T-helper 1 cell treated with Interleukin-12 subunit alpha and Interleukin-12 subunit beta and Interleukin-4 antibody, amounts not matched to agents 30 μg/mL and 1 μg/mL, for 36 hours (primary cell): ENCODE measurements at regions not wholly inside any gene's neighbourhood (a gene's known extent, or its start where the extent isn't known, plus 50 kb on each side); places are given as distances from the start of the nearest gene placed in this dataset.

ENCODE experiments used
- H3K27ac Mint-ChIP-seq: one replicate; pipeline ENCODE4 v1.8.0; 2021; ENCODE audit warnings: mild to moderate bottlenecking, mixed read lengths
- H3K27me3 Mint-ChIP-seq: one replicate; pipeline ENCODE4 v1.8.0; 2021; ENCODE audit warnings: low read depth, mixed read lengths
- H3K36me3 Mint-ChIP-seq: one replicate; pipeline ENCODE4 v1.8.0; 2021; ENCODE audit warnings: low read depth, mixed read lengths
- H3K4me1 Mint-ChIP-seq: one replicate; pipeline ENCODE4 v1.8.0; 2021; ENCODE audit warnings: low read depth, mixed read lengths
- H3K4me3 Mint-ChIP-seq: one replicate; pipeline ENCODE4 v1.8.0; 2021; ENCODE audit warnings: mild to moderate bottlenecking, moderate library complexity, mixed read lengths
- H3K9me3 Mint-ChIP-seq: one replicate; pipeline ENCODE4 v1.8.0; 2021; ENCODE audit warnings: mixed read lengths

DNA sequence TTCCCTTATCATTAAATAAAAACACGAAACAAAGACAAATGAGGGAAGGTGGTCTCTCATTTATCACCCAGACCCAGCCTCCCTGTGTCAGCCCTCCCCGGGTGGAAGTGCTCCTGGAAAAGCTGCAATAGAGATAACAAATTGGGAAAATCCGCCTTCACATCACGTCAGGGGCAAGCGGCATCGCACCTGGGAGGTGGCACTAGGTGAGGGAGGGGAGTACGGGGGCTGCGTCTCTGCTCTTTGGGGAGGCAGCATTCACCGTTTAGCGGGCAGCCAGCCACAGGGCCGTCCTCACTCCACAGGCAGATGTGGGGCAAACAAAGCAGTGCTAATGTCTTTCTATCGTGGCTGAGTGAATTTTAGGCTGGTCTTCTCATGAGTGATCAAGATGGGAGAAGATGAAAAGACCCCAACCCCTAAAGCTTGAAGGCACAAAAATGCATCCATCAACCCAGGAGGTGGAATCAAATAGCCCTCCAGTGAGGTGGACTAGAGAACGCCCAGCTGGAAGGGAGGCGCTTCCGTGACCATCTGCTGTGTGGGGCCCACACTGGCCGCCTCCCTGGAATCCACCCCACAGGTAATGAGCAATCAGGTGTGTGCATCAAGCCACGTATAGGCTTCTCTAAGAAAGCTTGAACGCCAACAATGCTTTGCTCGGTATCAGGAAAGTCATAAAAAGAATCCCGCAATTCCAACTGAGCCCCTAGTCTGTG lies 629.5 kb downstream of the BRD1 start:
- Mint-ChIP-seq H3K4me1 (no peaks in the 10 kb centered on the region), H3K27ac (no peak overlapping the region), H3K27me3 (peaks cover 5% of the 10 kb centered on the region), H3K36me3 (no peaks in the 10 kb centered on the region), H3K4me3 (no peak overlapping the region), H3K9me3 (no peaks in the 10 kb centered on the region)

DNA sequence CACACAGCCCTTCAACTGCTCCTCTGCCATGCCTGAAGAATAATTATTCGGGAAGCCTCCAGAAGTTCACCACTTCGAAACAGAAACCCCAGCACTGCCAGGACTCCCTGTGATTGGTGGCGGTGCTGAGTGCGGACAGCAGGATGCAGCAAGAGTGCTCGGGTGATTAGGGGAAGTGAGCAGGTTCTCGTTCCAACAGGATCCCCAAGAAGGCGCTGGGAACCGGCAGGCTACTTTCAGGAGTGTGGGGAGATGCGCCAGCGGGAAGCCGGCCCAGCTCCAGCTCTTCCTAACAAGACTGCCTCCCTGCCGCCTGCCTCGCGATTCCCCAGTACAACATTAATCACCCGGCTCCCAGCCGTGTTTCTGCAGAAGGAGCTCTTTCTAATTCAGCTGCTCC lies 630.2 kb downstream of the BRD1 start:
- Mint-ChIP-seq H3K36me3 (no peaks in the 10 kb centered on the region), H3K4me3 (no peak overlapping the region), H3K4me1 (no peaks in the 10 kb centered on the region)

DNA sequence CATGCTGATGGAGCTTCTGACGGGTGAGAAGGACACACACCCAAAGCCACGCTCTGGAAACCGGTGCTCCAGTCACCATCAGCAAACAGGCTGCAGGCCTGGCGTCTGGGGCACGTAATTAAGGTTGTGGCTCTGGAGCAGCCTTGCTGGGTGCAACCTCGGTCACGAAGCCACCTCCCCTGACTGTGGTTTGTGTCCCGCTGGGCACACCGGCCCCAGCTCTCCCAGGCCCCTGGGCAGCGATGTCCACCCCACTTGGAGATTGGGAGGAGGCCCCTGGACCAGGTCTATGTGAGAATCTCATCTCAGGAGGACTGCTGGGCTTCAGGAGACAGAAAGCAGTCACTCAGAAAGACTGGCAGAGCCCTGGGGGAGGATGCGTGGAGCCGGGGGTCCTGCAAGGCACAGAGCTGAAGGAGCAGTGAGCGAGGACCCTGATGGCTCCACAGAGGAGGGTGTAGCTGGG lies 631.6 kb downstream of the BRD1 start:
- Mint-ChIP-seq H3K27me3 (peaks cover 5% of the 10 kb centered on the region), H3K4me1 (no peaks in the 10 kb centered on the region), H3K4me3 (no peak overlapping the region), H3K27ac (no peak overlapping the region), H3K36me3 (no peaks in the 10 kb centered on the region), H3K9me3 (no peaks in the 10 kb centered on the region)

More for the DNA sequence above, 630.2 kb downstream of the BRD1 start:
- Mint-ChIP-seq H3K9me3 (no peaks in the 10 kb centered on the region), H3K27me3 (peaks cover 5% of the 10 kb centered on the region), H3K27ac (no peak overlapping the region)

DNA sequence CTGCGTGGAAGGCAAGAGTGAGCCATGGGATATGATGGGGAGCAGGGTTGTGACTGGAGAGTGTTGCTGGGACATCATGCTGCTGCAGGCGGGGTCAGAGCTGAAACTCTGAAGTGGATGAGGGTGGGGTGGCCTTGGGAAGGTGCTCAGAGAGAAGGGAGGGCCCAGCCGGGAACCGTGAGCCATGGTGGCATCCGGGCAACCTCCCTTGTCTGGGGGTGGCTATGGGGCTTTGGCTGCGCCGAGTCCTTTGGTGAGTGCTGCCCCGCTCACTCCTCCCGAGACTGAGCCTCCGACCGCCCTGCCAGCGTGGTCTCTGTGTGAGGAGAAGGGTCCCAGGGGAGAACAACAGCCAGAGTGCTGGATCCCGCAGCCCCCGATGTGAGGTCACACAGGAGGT lies 632.0 kb downstream of the BRD1 start:
- no peaks in the 10 kb centered on the region for H3K4me1 Mint-ChIP-seq
- H3K27me3 Mint-ChIP-seq = peaks cover 5% of the 10 kb centered on the region
- no peak overlapping the region for H3K4me3 Mint-ChIP-seq
- no peak overlapping the region for H3K27ac Mint-ChIP-seq
- H3K36me3 Mint-ChIP-seq = no peaks in the 10 kb centered on the region
- no peaks in the 10 kb centered on the region for H3K9me3 Mint-ChIP-seq

DNA sequence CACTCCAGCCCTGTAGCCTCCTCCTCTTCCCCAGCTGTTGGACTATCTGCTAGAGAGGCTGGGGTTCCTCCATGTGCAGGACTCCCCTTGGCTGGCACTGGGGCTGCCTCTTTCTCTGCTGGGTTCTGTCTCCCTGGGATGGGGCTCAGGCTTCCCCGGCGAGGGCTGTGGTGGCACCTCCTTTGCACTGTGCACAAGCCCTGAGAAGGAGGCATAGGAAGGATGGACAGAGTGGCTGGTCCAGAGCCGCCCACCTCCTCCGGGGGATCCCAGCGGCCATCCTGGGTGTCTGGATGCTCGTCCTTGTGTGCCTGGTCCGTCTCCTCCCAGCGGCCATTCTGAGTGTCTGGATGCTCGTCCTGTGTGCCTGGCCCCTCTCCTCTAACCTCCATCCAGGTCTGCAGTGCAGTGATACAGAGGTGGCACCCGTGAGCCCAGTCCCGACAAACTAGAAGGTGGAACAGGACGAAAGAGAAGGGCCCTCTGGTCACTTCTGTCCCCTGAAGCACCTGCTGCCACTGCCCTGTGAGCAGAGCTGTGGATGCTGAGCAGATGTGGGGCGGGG lies 633.7 kb downstream of the BRD1 start:
- Mint-ChIP-seq H3K9me3 (no peaks in the 10 kb centered on the region), H3K36me3 (no peaks in the 10 kb centered on the region), H3K27me3 (peaks cover 5% of the 10 kb centered on the region), H3K27ac (no peak overlapping the region), H3K4me3 (no peak overlapping the region), H3K4me1 (no peaks in the 10 kb centered on the region)

DNA sequence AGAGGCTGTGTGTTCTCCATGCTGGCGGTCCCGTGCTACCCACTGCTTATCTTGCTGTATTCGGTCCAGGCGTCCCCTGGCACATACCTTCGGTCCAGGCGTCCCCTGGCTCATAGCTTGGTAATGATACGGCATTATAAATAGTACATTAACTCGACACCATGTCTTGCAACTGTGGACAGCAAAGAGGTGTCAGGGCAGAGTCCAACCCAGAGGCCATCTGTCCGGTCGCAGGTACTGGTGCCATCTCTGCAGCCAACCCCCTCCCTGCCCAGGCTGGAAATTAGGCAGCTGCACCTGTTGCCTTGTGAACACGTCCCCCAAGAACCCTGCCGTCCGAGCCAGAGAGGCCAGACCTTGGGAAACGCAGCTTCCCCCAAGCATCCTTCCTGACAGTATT lies 634.3 kb downstream of the BRD1 start:
- no peak overlapping the region for H3K27ac Mint-ChIP-seq
- H3K4me1 Mint-ChIP-seq = no peaks in the 10 kb centered on the region
- H3K9me3 Mint-ChIP-seq = no peaks in the 10 kb centered on the region
- no peak overlapping the region for H3K4me3 Mint-ChIP-seq
- H3K36me3 Mint-ChIP-seq = no peaks in the 10 kb centered on the region
- peaks cover 5% of the 10 kb centered on the region for H3K27me3 Mint-ChIP-seq

DNA sequence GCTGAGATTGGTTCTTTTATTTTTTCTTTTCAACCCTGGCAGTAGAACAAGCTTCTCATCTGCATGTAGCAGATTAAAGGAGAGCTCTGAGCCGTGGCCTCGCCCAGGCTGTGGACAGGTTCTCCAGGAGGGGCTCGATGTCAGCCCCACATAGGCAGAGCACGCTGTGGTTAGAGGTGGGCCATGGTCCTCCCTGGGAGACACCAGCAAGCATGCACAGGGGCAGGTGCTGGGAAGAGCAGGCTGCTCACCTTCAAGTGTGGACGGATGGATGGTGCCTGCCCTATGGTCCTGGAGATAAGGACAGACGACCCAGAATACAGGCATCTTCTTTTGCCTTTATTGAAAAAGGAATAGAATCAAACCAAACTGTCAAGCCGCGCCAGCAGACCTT lies 634.8 kb downstream of the BRD1 start:
- H3K4me3 Mint-ChIP-seq = no peak overlapping the region
- no peaks in the 10 kb centered on the region for H3K9me3 Mint-ChIP-seq
- H3K27ac Mint-ChIP-seq = no peak overlapping the region
- peaks cover 4% of the 10 kb centered on the region for H3K27me3 Mint-ChIP-seq
- H3K36me3 Mint-ChIP-seq = no peaks in the 10 kb centered on the region
- no peaks in the 10 kb centered on the region for H3K4me1 Mint-ChIP-seq

DNA sequence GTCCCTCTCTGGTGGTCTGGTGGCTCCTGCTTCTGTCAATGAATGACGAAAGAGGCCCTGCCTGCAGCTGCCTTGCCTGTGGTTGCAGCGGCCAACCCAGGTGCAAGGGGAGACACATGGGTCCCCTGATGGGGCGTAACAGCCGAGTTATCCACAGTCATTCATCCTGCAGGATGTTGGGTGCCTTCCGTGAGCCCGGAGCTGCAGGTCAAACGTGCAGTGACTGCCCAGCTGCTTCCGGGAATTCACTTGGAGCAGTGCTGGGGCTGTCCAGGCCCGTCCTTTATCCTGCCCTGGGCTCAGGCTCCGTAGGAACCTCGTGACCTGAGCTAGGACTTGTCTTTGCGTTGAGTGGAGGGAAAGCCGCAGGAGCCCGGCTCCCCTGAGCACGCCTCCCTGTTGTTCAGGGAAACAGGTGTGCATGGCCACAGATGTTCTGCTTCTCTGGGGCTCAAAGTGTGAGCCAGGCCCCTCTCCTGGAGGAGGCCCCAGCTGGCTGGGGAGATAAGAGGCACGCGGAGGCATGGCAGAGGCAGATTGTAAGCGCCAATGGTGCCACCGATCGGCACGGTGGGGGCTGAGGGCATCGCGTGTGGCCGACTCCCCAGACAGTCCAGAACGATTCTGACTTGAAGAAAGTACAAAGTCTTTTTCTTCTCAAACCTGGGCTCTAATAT lies 635.4 kb downstream of the BRD1 start:
- no peak overlapping the region for H3K27ac Mint-ChIP-seq
- H3K9me3 Mint-ChIP-seq = no peaks in the 10 kb centered on the region
- H3K36me3 Mint-ChIP-seq = no peaks in the 10 kb centered on the region
- H3K27me3 Mint-ChIP-seq = no peaks in the 10 kb centered on the region
- H3K4me1 Mint-ChIP-seq = no peaks in the 10 kb centered on the region
- H3K4me3 Mint-ChIP-seq = no peak overlapping the region

DNA sequence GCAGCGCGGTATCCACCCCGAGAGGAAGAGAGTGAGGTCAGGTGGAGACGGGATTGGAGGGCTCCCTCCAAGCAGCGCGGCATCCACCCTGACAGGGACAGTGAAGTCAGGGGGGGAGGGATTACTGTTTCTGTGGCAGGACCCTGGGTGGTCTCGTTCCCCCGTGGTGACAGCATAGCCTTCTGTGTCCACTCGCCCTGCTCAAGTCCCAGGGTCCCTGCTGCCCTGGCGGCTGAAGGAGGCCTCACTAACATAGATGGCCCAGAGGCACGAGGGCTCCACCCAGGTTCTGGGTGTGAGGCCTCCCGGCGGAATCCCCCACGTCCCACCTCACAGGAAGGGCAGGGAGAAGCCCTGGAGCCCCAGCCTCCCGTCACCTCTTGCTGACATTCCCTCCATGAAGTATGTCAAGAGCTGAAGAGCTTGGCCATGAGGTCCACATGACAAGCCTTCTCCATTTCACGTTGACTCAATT lies 636.1 kb downstream of the BRD1 start:
- Mint-ChIP-seq H3K36me3 (no peaks in the 10 kb centered on the region), H3K4me3 (no peak overlapping the region), H3K9me3 (no peaks in the 10 kb centered on the region), H3K4me1 (no peaks in the 10 kb centered on the region), H3K27me3 (no peaks in the 10 kb centered on the region), H3K27ac (no peak overlapping the region)

DNA sequence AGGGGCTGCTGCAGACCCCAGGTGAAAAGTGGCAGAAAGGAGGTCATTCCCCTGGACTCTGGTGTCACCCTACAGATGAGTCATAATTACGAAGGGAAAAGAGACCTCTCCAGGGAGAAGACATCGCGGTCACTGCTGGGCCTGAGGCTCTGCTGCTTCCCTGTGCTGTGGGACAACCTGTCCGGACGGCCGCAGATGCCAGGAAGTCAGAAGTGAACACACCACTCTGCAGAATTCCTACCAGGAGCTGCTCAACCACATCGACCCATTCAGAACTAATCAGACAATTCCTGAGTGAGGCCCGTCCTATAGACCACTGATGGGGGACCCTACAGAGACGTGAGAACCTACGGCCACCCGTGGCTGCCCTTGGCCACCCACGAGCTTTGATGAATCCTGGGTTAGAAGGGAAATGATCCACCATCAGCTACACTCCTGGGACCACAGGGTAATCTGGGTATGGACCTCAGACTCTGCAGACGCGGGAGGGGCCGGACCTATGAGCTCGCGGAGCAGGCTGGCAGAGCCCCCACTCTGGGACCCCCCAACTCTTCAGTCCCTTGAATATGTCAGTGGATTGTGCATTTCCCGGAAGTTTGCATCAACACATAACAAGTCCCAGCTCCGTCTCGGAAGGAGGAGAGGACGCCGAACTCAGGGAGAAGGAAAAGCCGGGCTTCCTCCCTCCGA lies 636.7 kb downstream of the BRD1 start:
- H3K9me3 Mint-ChIP-seq = no peaks in the 10 kb centered on the region

DNA sequence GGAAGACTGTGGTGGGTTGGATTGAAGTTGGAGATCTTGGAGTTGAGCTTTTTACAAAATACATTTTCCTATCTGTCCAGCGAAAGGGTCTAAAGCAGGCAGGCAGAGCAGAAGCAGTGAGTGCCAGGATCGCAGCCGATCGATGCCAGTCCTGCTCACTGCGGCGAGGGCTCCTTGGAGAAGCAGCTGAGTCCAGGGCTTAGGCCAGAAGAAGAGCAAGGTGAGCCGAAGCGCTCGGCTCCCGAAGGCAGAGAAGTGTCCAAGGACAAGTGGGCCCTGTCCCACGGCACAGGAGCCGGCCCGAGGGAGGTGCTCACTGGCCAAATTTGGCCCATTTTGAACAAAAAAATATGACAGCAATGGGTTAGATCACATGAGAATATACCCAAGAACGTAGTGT lies 637.8 kb downstream of the BRD1 start:
- H3K27ac Mint-ChIP-seq = no peak overlapping the region

More for the DNA sequence above, 636.7 kb downstream of the BRD1 start:
- Mint-ChIP-seq H3K4me3 (no peak overlapping the region), H3K4me1 (no peaks in the 10 kb centered on the region), H3K36me3 (no peaks in the 10 kb centered on the region), H3K27me3 (no peaks in the 10 kb centered on the region), H3K27ac (no peak overlapping the region)

DNA sequence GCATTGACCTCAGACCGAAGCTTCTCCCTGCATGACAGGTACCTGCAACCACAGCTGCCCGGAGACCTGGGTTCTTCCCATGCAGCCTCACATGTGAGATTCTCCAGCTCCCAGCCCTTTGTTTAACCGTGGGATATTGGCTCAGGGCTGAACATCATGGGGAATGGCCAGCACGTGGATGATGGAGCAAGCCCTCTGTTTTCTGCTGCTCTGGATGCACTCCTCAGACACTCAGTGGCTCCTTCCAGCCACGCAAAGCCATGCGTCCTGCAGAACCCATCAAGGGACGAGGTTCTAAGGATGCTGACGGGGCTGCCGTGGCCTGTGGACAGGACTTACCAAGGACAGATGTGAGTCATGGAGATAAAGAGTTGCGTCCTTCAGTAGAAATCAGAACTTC lies 639.1 kb downstream of the BRD1 start:
- Mint-ChIP-seq H3K4me1 (no peaks in the 10 kb centered on the region), H3K9me3 (no peaks in the 10 kb centered on the region), H3K27me3 (no peaks in the 10 kb centered on the region), H3K36me3 (no peaks in the 10 kb centered on the region), H3K4me3 (no peak overlapping the region), H3K27ac (no peak overlapping the region)

More for the DNA sequence above, 637.8 kb downstream of the BRD1 start:
- H3K9me3 Mint-ChIP-seq = no peaks in the 10 kb centered on the region
- H3K36me3 Mint-ChIP-seq = no peaks in the 10 kb centered on the region
- H3K27me3 Mint-ChIP-seq = no peaks in the 10 kb centered on the region
- no peaks in the 10 kb centered on the region for H3K4me1 Mint-ChIP-seq
- H3K4me3 Mint-ChIP-seq = no peak overlapping the region

DNA sequence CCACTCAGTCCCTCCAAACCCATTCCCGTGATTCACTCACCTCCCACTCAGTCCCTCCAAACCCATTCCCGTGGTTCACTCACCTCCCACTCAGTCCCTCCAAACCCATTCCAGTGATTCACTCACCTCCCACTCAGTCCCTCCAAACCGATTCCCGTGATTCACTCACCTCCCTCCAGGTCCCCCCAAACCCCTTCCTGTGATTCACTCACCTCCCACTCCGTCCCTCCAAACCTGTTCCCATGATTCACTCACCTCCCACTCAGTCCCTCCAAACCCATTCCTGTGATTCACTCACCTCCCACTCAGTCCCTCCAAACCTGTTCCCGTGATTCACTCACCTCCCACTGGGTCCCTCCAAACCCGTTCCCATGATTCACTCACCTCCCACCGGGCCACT lies 639.6 kb downstream of the BRD1 start:
- Mint-ChIP-seq H3K9me3 (no peaks in the 10 kb centered on the region), H3K36me3 (no peaks in the 10 kb centered on the region), H3K4me1 (no peaks in the 10 kb centered on the region), H3K27me3 (no peaks in the 10 kb centered on the region), H3K4me3 (no peak overlapping the region), H3K27ac (no peak overlapping the region)

DNA sequence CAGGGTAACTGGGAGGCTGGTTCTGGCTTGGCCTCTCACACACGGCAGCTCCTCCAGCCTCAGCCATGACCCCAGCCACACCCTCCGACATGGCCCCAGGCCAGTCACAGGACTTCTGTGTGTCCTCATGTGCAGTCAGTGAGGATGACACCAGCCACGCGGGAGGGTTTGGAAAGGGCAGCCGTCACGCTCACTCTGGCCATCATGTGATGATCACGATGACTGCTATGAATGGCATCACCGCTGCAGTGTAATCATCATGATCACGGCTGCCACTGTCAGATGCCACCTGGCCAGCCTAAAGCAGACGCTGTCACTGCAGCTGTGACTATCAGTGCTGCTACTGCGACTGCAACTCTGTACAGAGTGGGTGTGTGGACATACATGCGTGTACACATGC lies 640.9 kb downstream of the BRD1 start:
- Mint-ChIP-seq H3K4me1 (no peaks in the 10 kb centered on the region), H3K36me3 (no peaks in the 10 kb centered on the region), H3K27me3 (no peaks in the 10 kb centered on the region), H3K9me3 (no peaks in the 10 kb centered on the region), H3K27ac (no peak overlapping the region), H3K4me3 (no peak overlapping the region)
